GM19324 (cell line): ENCODE measurements at regions not wholly inside any gene's neighbourhood (a gene's known extent, or its start where the extent isn't known, plus 50 kb on each side); places are given as distances from the start of the nearest gene placed in this dataset.
"Not testable (repeated sequence)": the region's sequence is repeated elsewhere in the genome, so short reads cannot be mapped to it uniquely, and the experiment has no call there.

ENCODE experiments used
- ATAC-seq: cut with Tn5 transposase; IDR thresholded peaks from one replicate; pipeline ENCODE4 v1.9.1; 2021; ENCODE audit warnings: mild to moderate bottlenecking, moderate library complexity; ENCODE audit not compliant: unreplicated experiment, low FRiP score

DNA sequence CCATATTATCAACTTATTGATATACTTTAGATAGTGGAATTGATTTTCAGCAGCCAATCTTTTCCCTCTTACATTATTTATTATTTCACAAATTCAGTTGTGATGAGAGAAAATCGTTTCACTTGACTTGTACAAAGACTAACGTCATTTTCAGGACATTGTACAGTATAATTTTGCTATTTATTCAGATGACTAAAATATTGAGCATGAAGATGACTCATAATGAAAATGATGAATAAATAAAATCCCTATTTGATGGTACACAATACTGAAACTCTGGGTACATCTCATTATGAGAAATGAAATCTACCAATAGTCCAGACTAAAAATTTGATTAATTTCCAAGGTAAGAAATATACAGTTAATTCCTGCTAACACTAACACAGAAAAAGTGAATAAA is 316.4 kb downstream of the CCDC74A start:
- ATAC-seq = not testable (repeated sequence)

GRCh38 chr2:131856202-131856601 is 305.6 kb downstream of the ANKRD30BL start:
- ATAC-seq = not testable (repeated sequence)

DNA sequence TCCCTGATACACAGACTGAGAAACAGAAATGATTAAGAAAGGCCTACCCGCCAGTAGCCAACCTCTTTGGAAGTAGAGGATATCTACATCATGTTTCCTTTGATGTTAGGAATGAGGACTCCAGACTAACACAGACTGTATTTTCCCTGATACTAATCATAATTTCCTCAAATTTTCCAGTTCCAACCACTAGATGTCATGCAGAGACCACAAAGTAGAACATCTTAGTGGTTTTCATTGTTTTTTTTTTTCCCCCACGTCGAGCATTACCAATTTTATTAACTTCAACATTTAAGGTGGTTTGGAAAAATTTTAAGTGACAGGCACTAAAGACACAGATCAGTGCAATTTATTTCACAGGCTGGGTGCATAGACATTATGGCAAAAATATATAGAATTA is 303.6 kb downstream of the ANKRD30BL start:
- not testable (repeated sequence) for ATAC-seq
